ENCODE measurements at regions not wholly inside any gene's neighbourhood (a gene's known extent, or its start where the extent isn't known, plus 50 kb on each side); places are given as distances from the start of the nearest gene placed in this dataset.
A peak's percentile ranks its signal among the peaks of the same experiment; 100 is the strongest.

GRCh38 chr4:173935622-173936405 lies 347.7 kb downstream of the FBXO8 start:
- Mint-ChIP-seq H3K27me3 (ENCODE audit: low read depth) (peaks cover 3% of the 10 kb centered on the region), H3K4me1 (peaks cover 33% of the 10 kb centered on the region), H3K36me3 (no peaks in the 10 kb centered on the region), H3K4me3 (no peak overlapping the region), H3K9me3 (no peaks in the 10 kb centered on the region), H3K27ac (peak overlapping the region; percentile 28)
- no peak for TF ChIP-seq CTCF (IDR thresholded peaks at IDR 0.05; ENCODE audit: unreplicated experiment)
- no peak for DNase-seq (ENCODE audit: low spot score in 2 of 2, unreplicated experiment in 2 of 2)

- DNase-seq (ENCODE audit: low spot score in 2 of 2, unreplicated experiment in 2 of 2) = no peak
- Mint-ChIP-seq H3K4me3 (no peak overlapping the region), H3K36me3 (no peaks in the 10 kb centered on the region), H3K27ac (peak overlapping the region; percentile 28), H3K9me3 (no peaks in the 10 kb centered on the region), H3K27me3 (ENCODE audit: low read depth) (peaks cover 3% of the 10 kb centered on the region), H3K4me1 (peaks cover 39% of the 10 kb centered on the region)
- TF ChIP-seq CTCF (IDR thresholded peaks at IDR 0.05; ENCODE audit: unreplicated experiment) = no peak
These were observed 348.4 kb downstream of the FBXO8 start for GRCh38 chr4:173934933-173935620.

- peaks cover 3% of the 10 kb centered on the region for H3K27me3 Mint-ChIP-seq (ENCODE audit: low read depth)
- DNase-seq (ENCODE audit: low spot score in 2 of 2, unreplicated experiment in 2 of 2) = no peak
- no peak overlapping the region for H3K4me3 Mint-ChIP-seq
- no peak for TF ChIP-seq CTCF (IDR thresholded peaks at IDR 0.05; ENCODE audit: unreplicated experiment)
- peaks cover 41% of the 10 kb centered on the region for H3K4me1 Mint-ChIP-seq
- no peaks in the 10 kb centered on the region for H3K9me3 Mint-ChIP-seq
- no peaks in the 10 kb centered on the region for H3K36me3 Mint-ChIP-seq
- no peak overlapping the region for H3K27ac Mint-ChIP-seq
These were observed 349.3 kb downstream of the FBXO8 start for GRCh38 chr4:173934201-173934600.

GRCh38 chr4:173932701-173933100 lies 350.8 kb downstream of the FBXO8 start:
- Mint-ChIP-seq H3K4me3 (no peak overlapping the region), H3K4me1 (peaks cover 40% of the 10 kb centered on the region), H3K36me3 (no peaks in the 10 kb centered on the region), H3K9me3 (no peaks in the 10 kb centered on the region), H3K27me3 (ENCODE audit: low read depth) (no peaks in the 10 kb centered on the region), H3K27ac (no peak overlapping the region)
- TF ChIP-seq CTCF (IDR thresholded peaks at IDR 0.05; ENCODE audit: unreplicated experiment) = no peak
- DNase-seq (ENCODE audit: low spot score in 2 of 2, unreplicated experiment in 2 of 2) = no peak

GRCh38 chr4:173930329-173930967 lies 353.0 kb downstream of the FBXO8 start:
- H3K4me3 Mint-ChIP-seq = no peak overlapping the region
- H3K27ac Mint-ChIP-seq = peak overlapping the region; percentile 13
- no peak for TF ChIP-seq CTCF (IDR thresholded peaks at IDR 0.05; ENCODE audit: unreplicated experiment)
- no peak for DNase-seq (ENCODE audit: low spot score in 2 of 2, unreplicated experiment in 2 of 2)
- H3K4me1 Mint-ChIP-seq = peaks cover 19% of the 10 kb centered on the region
- no peaks in the 10 kb centered on the region for H3K27me3 Mint-ChIP-seq (ENCODE audit: low read depth)
- no peaks in the 10 kb centered on the region for H3K36me3 Mint-ChIP-seq
- H3K9me3 Mint-ChIP-seq = no peaks in the 10 kb centered on the region

Measured in mesothelial cell of epicardium (in vitro differentiated cells).